Astrocyte (in vitro differentiated cells and primary cell): ENCODE measurements at regions not wholly inside any gene's neighbourhood (a gene's known extent, or its start where the extent isn't known, plus 50 kb on each side); places are given as distances from the start of the nearest gene placed in this dataset.

Experiments used
- CTCF ChIP-seq: IDR thresholded peaks from 2 replicates; pipeline ENCODE4 v1.5.1; 2011; ENCODE audit warnings: low read depth, mild to moderate bottlenecking, inconsistent platforms, low read length, moderate library complexity; ENCODE audit not compliant: insufficient read depth
- EZH2 ChIP-seq: IDR thresholded peaks from 2 replicates; pipeline ENCODE4 v1.6.1; 2012; ENCODE audit warnings: mild to moderate bottlenecking, low read length, inconsistent platforms; ENCODE audit not compliant: insufficient read depth

- TF ChIP-seq CTCF (no peak), EZH2 (no peak)
Observed at GRCh38 chr17:83026311-83026811, 53.0 kb upstream of the METRNL start.
